H1 (cell line): ENCODE measurements at regions not wholly inside any gene's neighbourhood (a gene's known extent, or its start where the extent isn't known, plus 50 kb on each side); places are given as distances from the start of the nearest gene placed in this dataset.

Experiments
- CTCF ChIA-PET: fragments of 300-600 bp; sonication (Branson Sonifier 250); formaldehyde crosslinking; loops from one replicate; lab custom pipeline; 2021; ENCODE audit not compliant: partially characterized antibody; lab: Charles Lee
- POLR2A ChIA-PET: fragments of 300-600 bp; sonication (Branson Sonifier 250); formaldehyde crosslinking; loops from one replicate; lab custom pipeline; 2021; ENCODE audit warnings: inconsistent platforms; ENCODE audit not compliant: partially characterized antibody; lab: Charles Lee
- DNase-seq, 2 experiments: peaks; one replicate each; pipeline versions ENCODE4 v3.0.0 to v3.0.0-alpha.2; 2010 to 2022; ENCODE audit warnings: low spot score in 2 of 2, low read depth in 1 of 2, mixed read lengths in 1 of 2
- FAIRE-seq: peaks from 2 replicates; lab custom pipeline; 2011; peaks lifted over from hg19 to GRCh38; lab: Jason Lieb, UNC
- H2AFZ ChIP-seq: 2 replicates; pipeline ENCODE4 v1.8.1; 2012; ENCODE audit warnings: low read length, inconsistent platforms
- H2AK5ac ChIP-seq: 2 replicates; pipeline ENCODE4 v1.6.1; 2013; ENCODE audit warnings: low read depth, low read length
- H2BK120ac ChIP-seq: replicated peaks from 2 replicates; pipeline ENCODE3; 2013; ENCODE audit warnings: low read depth, low read length, inconsistent platforms
- H2BK12ac ChIP-seq: 2 replicates; pipeline ENCODE4 v1.6.1; 2013; ENCODE audit warnings: low read depth, low read length
- H2BK15ac ChIP-seq: 2 replicates; pipeline ENCODE4 v1.6.1; 2013; ENCODE audit warnings: low read length
- H2BK20ac ChIP-seq: 2 replicates; pipeline ENCODE4 v1.6.1; 2013; ENCODE audit warnings: low read length
- H2BK5ac ChIP-seq: 2 replicates; pipeline ENCODE4 v1.6.1; 2013; ENCODE audit warnings: low read depth, low read length
- H3K14ac ChIP-seq: 2 replicates; pipeline ENCODE4 v1.6.1; 2013; ENCODE audit warnings: inconsistent platforms; ENCODE audit not compliant: insufficient read length
- H3K18ac ChIP-seq: 2 replicates; pipeline ENCODE4 v1.6.1; 2013; ENCODE audit warnings: low read length; ENCODE audit errors: extremely low read depth
- H3K23ac ChIP-seq: 2 replicates; pipeline ENCODE4 v1.6.1; 2013; ENCODE audit warnings: inconsistent platforms; ENCODE audit not compliant: insufficient read length
- H3K23me2 ChIP-seq: 2 replicates; pipeline ENCODE4 v1.6.1; 2013; ENCODE audit warnings: low read depth, low read length
- H3K27ac ChIP-seq: 2 replicates; pipeline ENCODE4 v1.6.1; 2011; ENCODE audit warnings: low read depth, low read length, inconsistent platforms
- H3K27me3 ChIP-seq, 4 experiments: replicated peaks in 1 of 4; 1 replicate in 1 of 4; 2 replicates in 3 of 4; pipeline versions ENCODE4 v1.6.1 to v1.8.1; 2011 to 2013; ENCODE audit warnings: low read length in 3 of 4, mild to moderate bottlenecking in 3 of 4, inconsistent platforms in 2 of 4, mixed read lengths in 2 of 4, moderate library complexity in 1 of 4; ENCODE audit not compliant: control insufficient read depth in 3 of 4, insufficient read depth in 3 of 4; ENCODE audit errors: extremely low read depth in 1 of 4
- H3K36me3 ChIP-seq, 4 experiments: 2 replicates each; pipeline versions ENCODE4 v1.6.1 to v1.8.1; 2011 to 2013; ENCODE audit warnings: mild to moderate bottlenecking in 4 of 4, low read length in 3 of 4, moderate library complexity in 2 of 4, control low read depth in 1 of 4, inconsistent platforms in 1 of 4; ENCODE audit not compliant: insufficient read depth in 4 of 4, control insufficient read depth in 2 of 4
- H3K4ac ChIP-seq: replicated peaks from 2 replicates; pipeline ENCODE3; 2013; ENCODE audit warnings: low read length, low read depth, mixed read lengths, inconsistent platforms; ENCODE audit not compliant: insufficient read length
- H3K4me1 ChIP-seq, 4 experiments: replicated peaks in 1 of 4; 1 replicate in 1 of 4; 2 replicates in 3 of 4; pipeline versions ENCODE4 v1.6.1 to v1.8.1; 2011 to 2013; ENCODE audit warnings: low read length in 3 of 4, inconsistent platforms in 2 of 4, mixed read lengths in 1 of 4; ENCODE audit not compliant: insufficient read depth in 4 of 4, control insufficient read depth in 3 of 4
- H3K4me2 ChIP-seq, 2 experiments: 2 replicates each; pipeline versions ENCODE4 v1.6.1 to v1.8.1; 2011 to 2013; ENCODE audit warnings: low read depth in 2 of 2, low read length in 2 of 2, control low read depth in 1 of 2, inconsistent platforms in 1 of 2, mild to moderate bottlenecking in 1 of 2; ENCODE audit not compliant: insufficient read depth in 1 of 2
- H3K4me3 ChIP-seq, 4 experiments: fragments of 200-600, 300-600 bp in 1 of 4; sonication (generic), shearing (Covaris generic), sonication (Bioruptor Twin) in 1 of 4; 2 replicates each; pipeline versions ENCODE4 v1.5.1 to v1.8.1; 2011 to 2016; ENCODE audit warnings: low read length in 4 of 4, low read depth in 3 of 4, control low read depth in 2 of 4, inconsistent platforms in 2 of 4, mild to moderate bottlenecking in 2 of 4, mixed read lengths in 1 of 4, moderate library complexity in 1 of 4; ENCODE audit not compliant: insufficient read depth in 2 of 4; ENCODE audit errors: extremely low read depth in 1 of 4
- H3K56ac ChIP-seq: replicated peaks from 2 replicates; pipeline ENCODE3; 2013; ENCODE audit warnings: low read depth, mild to moderate bottlenecking, mixed read lengths, low read length, inconsistent platforms; ENCODE audit not compliant: insufficient read length
- H3K79me1 ChIP-seq: 2 replicates; pipeline ENCODE4 v1.6.1; 2013; ENCODE audit warnings: low read depth, low read length, control low read depth
- H3K79me2 ChIP-seq, 2 experiments: 2 replicates each; pipeline versions ENCODE4 v1.6.1 to v1.8.1; 2012 to 2013; ENCODE audit warnings: low read length in 2 of 2, mild to moderate bottlenecking in 2 of 2, inconsistent platforms in 1 of 2; ENCODE audit not compliant: insufficient read depth in 2 of 2, control insufficient read depth in 1 of 2
- H3K9ac ChIP-seq, 4 experiments: replicated peaks in 1 of 4; 1 replicate in 1 of 4; 2 replicates in 3 of 4; pipeline versions ENCODE4 v1.6.1 to v1.8.1; 2011 to 2013; ENCODE audit warnings: low read depth in 3 of 4, low read length in 3 of 4, control low read depth in 2 of 4, mild to moderate bottlenecking in 2 of 4, moderate library complexity in 2 of 4, inconsistent platforms in 1 of 4; ENCODE audit errors: extremely low read depth in 1 of 4
- H3K9me3 ChIP-seq, 2 experiments: 2 replicates each; pipeline versions ENCODE4 v1.6.1 to v1.8.1; 2012 to 2013; ENCODE audit warnings: mild to moderate bottlenecking in 2 of 2, moderate library complexity in 2 of 2, control low read depth in 1 of 2, inconsistent platforms in 1 of 2, low read depth in 1 of 2, low read length in 1 of 2, mixed read lengths in 1 of 2; ENCODE audit not compliant: insufficient read depth in 2 of 2
- H4K20me1 ChIP-seq, 2 experiments: replicated peaks in 1 of 2; 2 replicates each; pipeline versions ENCODE3 to v1.8.1; 2011 to 2013; ENCODE audit warnings: inconsistent platforms in 2 of 2, low read length in 2 of 2, mild to moderate bottlenecking in 1 of 2; ENCODE audit not compliant: insufficient read depth in 2 of 2, control insufficient read depth in 1 of 2
- H4K5ac ChIP-seq: 2 replicates; pipeline ENCODE4 v1.6.1; 2013; ENCODE audit warnings: low read length, low read depth, mixed read lengths, inconsistent platforms; ENCODE audit not compliant: insufficient read length
- H4K8ac ChIP-seq: 2 replicates; pipeline ENCODE4 v1.8.0; 2013; ENCODE audit warnings: mild to moderate bottlenecking, moderate library complexity, low read length, inconsistent platforms; ENCODE audit not compliant: insufficient read depth; ENCODE audit errors: extremely low read depth
- H4K91ac ChIP-seq: replicated peaks from 2 replicates; pipeline ENCODE3; 2013; ENCODE audit warnings: low read length, mixed read lengths, inconsistent platforms; ENCODE audit not compliant: insufficient read length
- CBX5 ChIP-seq: fragments of 300-800, 300-1000 bp; sonication (generic); IDR thresholded peaks from 2 replicates; pipeline ENCODE4 v1.7.1; 2016; ENCODE audit warnings: antibody characterized with exemption, low read length, low read depth
- CBX8 ChIP-seq: fragments of 300-800, 300-1000 bp; sonication (generic); IDR thresholded peaks from 2 replicates; pipeline ENCODE4 v1.7.1; 2016; ENCODE audit warnings: low read depth, low read length, borderline replicate concordance
- EGR1 ChIP-seq: IDR thresholded peaks from 2 replicates; pipeline ENCODE4 v1.6.1; 2011; ENCODE audit warnings: low read depth, low read length, borderline replicate concordance
- HDAC2 ChIP-seq, 2 experiments: fragments of 300-600 bp in 1 of 2; sonication (generic) in 1 of 2; IDR thresholded peaks; 2 replicates each; pipeline ENCODE4 v1.6.1; 2011 to 2012; ENCODE audit warnings: low read depth in 2 of 2, low read length in 2 of 2, mild to moderate bottlenecking in 2 of 2, moderate library complexity in 2 of 2, borderline replicate concordance in 1 of 2, inconsistent platforms in 1 of 2
- MAFK ChIP-seq: IDR thresholded peaks from 2 replicates; pipeline ENCODE4 v1.6.1; 2012; ENCODE audit warnings: low read depth, mild to moderate bottlenecking, improper control_type of control experiment, low read length
- SRF ChIP-seq: IDR thresholded peaks from 2 replicates; pipeline ENCODE4 v1.6.1; 2011; ENCODE audit warnings: mild to moderate bottlenecking, low read depth, low read length, moderate library complexity
- TEAD4 ChIP-seq: IDR thresholded peaks from 2 replicates; pipeline ENCODE4 v1.6.1; 2012; ENCODE audit warnings: low read depth, low read length, inconsistent platforms, mixed read lengths
- WGBS, 2 experiments: shearing (Covaris generic) in 1 of 2; methylation state at CpG; one replicate each; pipeline versions ENCODE4 v1.1.6 to v1.1.7; 2013 to 2015; ENCODE audit warnings: low lambda C conversion rate in 2 of 2, mixed read lengths in 2 of 2, inconsistent platforms in 1 of 2, low coverage in 1 of 2, missing lambda C conversion rate in 1 of 2; ENCODE audit not compliant: insufficient replicate concordance in 2 of 2, insufficient coverage in 1 of 2, insufficient read length in 1 of 2; ENCODE audit errors: extremely low coverage in 1 of 2, missing lambda C conversion rate in 1 of 2; 5-methylcytosine and 5-hydroxymethylcytosine counted together
- TF ChIP-seq, protein P1 (sequence below): IDR thresholded peaks from 2 replicates; pipeline ENCODE4 v1.6.1; 2012; ENCODE audit warnings: inconsistent platforms

DNA sequence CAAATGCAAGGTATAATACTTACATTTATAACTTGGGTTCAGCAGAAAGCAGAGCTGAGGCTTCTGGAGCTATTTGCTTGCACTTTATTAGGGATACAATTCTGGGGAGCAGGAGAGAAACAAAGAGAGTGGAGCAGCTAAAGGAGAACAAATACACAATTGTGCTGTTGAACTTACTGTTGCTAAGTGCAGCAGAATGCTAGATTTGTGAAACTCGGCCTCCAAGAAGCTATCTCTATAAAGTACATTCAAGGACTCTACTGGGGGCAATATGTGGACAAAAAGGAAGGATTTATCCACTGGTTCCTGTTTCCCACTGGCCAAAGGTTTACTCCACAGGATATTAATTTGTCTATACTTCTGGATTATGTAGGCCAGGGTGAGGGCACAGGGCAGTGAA, 86.8 kb downstream of the PPP1R2C start:
- no peak overlapping the region for H3K4me3 ChIP-seq
- no peaks in the 10 kb centered on the region for H3K9me3 ChIP-seq
- no peak overlapping the region for H2BK20ac ChIP-seq
- H3K9ac ChIP-seq = no peak overlapping the region
- no peaks in the 10 kb centered on the region for H3K79me1 ChIP-seq
- H3K27me3 ChIP-seq = no peaks in the 10 kb centered on the region
- no peak for FAIRE-seq
- H4K8ac ChIP-seq = no peak overlapping the region
- no peak overlapping the region for H2AFZ ChIP-seq
- H3K4me1 ChIP-seq = no peaks in the 10 kb centered on the region
- no peak overlapping the region for H3K18ac ChIP-seq
- H3K23ac ChIP-seq = no peak overlapping the region
- CTCF ChIA-PET = interaction anchor here (1.4 kb wide), 1 partner anchor 24 kb away, joined by 5 read pairs; no protein-coding TSS in a partner anchor
- no peak overlapping the region for H3K27ac ChIP-seq
- no peak overlapping the region for H2BK15ac ChIP-seq
- H3K23me2 ChIP-seq = no peaks in the 10 kb centered on the region
- no peak overlapping the region for H3K56ac ChIP-seq
- no peaks in the 10 kb centered on the region for H4K20me1 ChIP-seq
- POLR2A ChIA-PET = no interaction called here
- H3K36me3 ChIP-seq = no peaks in the 10 kb centered on the region
- H2BK120ac ChIP-seq = no peak overlapping the region
- no peak overlapping the region for H3K4me2 ChIP-seq
- no peaks in the 10 kb centered on the region for H3K79me2 ChIP-seq
- H4K91ac ChIP-seq = no peak overlapping the region
- no peak overlapping the region for H2BK5ac ChIP-seq
- no peak overlapping the region for H3K14ac ChIP-seq
- H4K5ac ChIP-seq = no peak overlapping the region
- H2AK5ac ChIP-seq = no peak overlapping the region
- TF ChIP-seq CBX8 = no peak
- TF ChIP-seq HDAC2 (IDR thresholded peaks at IDR 0.05; ENCODE audit: borderline replicate concordance in 1 of 2, low read depth in 2 of 2, low read length in 2 of 2) = no peak
- TF ChIP-seq SRF = no peak
- no peak for TF ChIP-seq CBX5
- TF ChIP-seq EGR1 = no peak
- no peak for TF ChIP-seq TEAD4
- TF ChIP-seq MAFK = no peak
- TF ChIP-seq, protein P1, sequence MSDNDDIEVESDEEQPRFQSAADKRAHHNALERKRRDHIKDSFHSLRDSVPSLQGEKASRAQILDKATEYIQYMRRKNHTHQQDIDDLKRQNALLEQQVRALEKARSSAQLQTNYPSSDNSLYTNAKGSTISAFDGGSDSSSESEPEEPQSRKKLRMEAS = no peak
- no peak overlapping the region for H2BK12ac ChIP-seq
- 92% methylated on average over 1 of the region's 1 CpG; no CpG with 5 or more reads in 1 of the 2 experiments for WGBS, 2 experiments
- no peak for DNase-seq
- no peak overlapping the region for H3K4ac ChIP-seq
